IMR-90 (cell line): ENCODE measurements at regions not wholly inside any gene's neighbourhood (a gene's known extent, or its start where the extent isn't known, plus 50 kb on each side); places are given as distances from the start of the nearest gene placed in this dataset.

ENCODE experiments used
- ATAC-seq: fragments of 200-7000 bp; cut with Tn5 transposase; 2 replicates; pipeline ENCODE4 v1.9.1; 2020; ENCODE audit warnings: low read depth, mild to moderate bottlenecking, moderate library complexity
- BruUV-seq: library from RNA; stranded (reverse); fragments of 400-500 nt; replicated peaks from 2 replicates; lab custom pipeline; 2021; lab: Mats Ljungman, UMichigan
- CTCF ChIA-PET: fragments of 300-600 bp; formaldehyde crosslinking; extraction: SDS; loops from one replicate; lab custom pipeline; 2021; ENCODE audit warnings: antibody characterized with exemption; lab: Yijun Ruan, JAX
- POLR2A ChIA-PET: fragments of 300-600 bp; sonication (Branson Sonifier 250); formaldehyde crosslinking; loops from one replicate; lab custom pipeline; 2022; ENCODE audit warnings: antibody characterized with exemption; ENCODE audit not compliant: unreplicated experiment; lab: Charles Lee
- DNase-seq: peaks from one replicate; pipeline ENCODE4 v3.0.0; 2013
- H2AFZ ChIP-seq: replicated peaks from 2 replicates; pipeline ENCODE3; 2013; ENCODE audit warnings: low read length, mild to moderate bottlenecking; ENCODE audit not compliant: poor library complexity
- H2AK5ac ChIP-seq: 2 replicates; pipeline ENCODE4 v1.6.1; 2013; ENCODE audit warnings: low read depth, low read length, inconsistent platforms
- H2AK9ac ChIP-seq: replicated peaks from 2 replicates; pipeline ENCODE3; 2013; ENCODE audit warnings: mild to moderate bottlenecking, low read depth, low read length, moderate library complexity; ENCODE audit not compliant: poor library complexity
- H2BK120ac ChIP-seq: 2 replicates; pipeline ENCODE4 v1.6.1; 2013; ENCODE audit warnings: low read depth, low read length, inconsistent platforms
- H2BK15ac ChIP-seq: 3 replicates; pipeline ENCODE4 v1.6.1; 2013; ENCODE audit warnings: low read depth, low read length, inconsistent platforms
- H2BK20ac ChIP-seq: 2 replicates; pipeline ENCODE4 v1.6.1; 2013; ENCODE audit warnings: low read depth, mild to moderate bottlenecking, inconsistent platforms, low read length, moderate library complexity
- H2BK5ac ChIP-seq: 2 replicates; pipeline ENCODE4 v1.6.1; 2013; ENCODE audit warnings: mild to moderate bottlenecking, low read depth, low read length, inconsistent platforms; ENCODE audit not compliant: poor library complexity, severe bottlenecking
- H3K14ac ChIP-seq: replicated peaks from 2 replicates; pipeline ENCODE4 v1.6.1; 2013; ENCODE audit warnings: low read depth, low read length, inconsistent platforms
- H3K18ac ChIP-seq: 2 replicates; pipeline ENCODE4 v1.6.1; 2013; ENCODE audit warnings: low read depth, low read length, control low read depth
- H3K23ac ChIP-seq: 2 replicates; pipeline ENCODE4 v1.6.1; 2013; ENCODE audit warnings: low read depth, low read length, inconsistent platforms
- H3K27ac ChIP-seq: 2 replicates; pipeline ENCODE4 v1.5.1; 2013; ENCODE audit warnings: mild to moderate bottlenecking, control low read depth, low read length; ENCODE audit not compliant: insufficient read depth
- H3K27me3 ChIP-seq: 2 replicates; pipeline ENCODE4 v1.6.1; 2013; ENCODE audit warnings: low read length; ENCODE audit not compliant: control insufficient read depth, insufficient read depth
- H3K36me3 ChIP-seq: 2 replicates; pipeline ENCODE4 v1.6.1; 2013; ENCODE audit warnings: low read length, mixed read lengths; ENCODE audit not compliant: control insufficient read depth, insufficient read depth
- H3K4ac ChIP-seq: 2 replicates; pipeline ENCODE4 v1.6.1; 2013; ENCODE audit warnings: low read depth, low read length, inconsistent platforms
- H3K4me1 ChIP-seq: 2 replicates; pipeline ENCODE4 v1.6.1; 2013; ENCODE audit warnings: low read length, mixed read lengths; ENCODE audit not compliant: control insufficient read depth, insufficient read depth
- H3K4me2 ChIP-seq: 2 replicates; pipeline ENCODE4 v1.6.1; 2013; ENCODE audit warnings: low read depth, mild to moderate bottlenecking, control low read depth, low read length, moderate library complexity
- H3K4me3 ChIP-seq: 2 replicates; pipeline ENCODE4 v1.5.1; 2013; ENCODE audit warnings: low read depth, mild to moderate bottlenecking, control low read depth, low read length, moderate library complexity; ENCODE audit not compliant: insufficient read depth
- H3K56ac ChIP-seq: 2 replicates; pipeline ENCODE4 v1.6.1; 2013; ENCODE audit warnings: low read length, inconsistent platforms; ENCODE audit not compliant: insufficient read depth; ENCODE audit errors: extremely low read depth
- H3K79me1 ChIP-seq, 2 experiments: 2 replicates each; pipeline ENCODE4 v1.6.1; 2013; ENCODE audit warnings: low read length in 2 of 2, inconsistent platforms in 1 of 2, low read depth in 1 of 2
- H3K9ac ChIP-seq: 2 replicates; pipeline ENCODE4 v1.6.1; 2013; ENCODE audit warnings: low read depth, low read length, control low read depth
- H3K9me1 ChIP-seq: 2 replicates; pipeline ENCODE4 v1.6.1; 2013; ENCODE audit warnings: low read length, inconsistent platforms; ENCODE audit not compliant: insufficient read depth
- H3K9me3 ChIP-seq: 2 replicates; pipeline ENCODE4 v1.6.1; 2013; ENCODE audit warnings: low read length; ENCODE audit not compliant: control insufficient read depth, insufficient read depth
- H4K20me1 ChIP-seq: 2 replicates; pipeline ENCODE4 v1.6.1; 2013; ENCODE audit warnings: low read length, inconsistent platforms; ENCODE audit not compliant: insufficient read depth
- H4K5ac ChIP-seq: 2 replicates; pipeline ENCODE4 v1.6.1; 2013; ENCODE audit warnings: mild to moderate bottlenecking, low read depth, low read length, control low read depth
- H4K8ac ChIP-seq, 2 experiments: 2 replicates each; pipeline ENCODE4 v1.6.1; 2013; ENCODE audit warnings: low read depth in 2 of 2, low read length in 2 of 2, control low read depth in 1 of 2, inconsistent platforms in 1 of 2
- H4K91ac ChIP-seq: 2 replicates; pipeline ENCODE4 v1.6.1; 2013; ENCODE audit warnings: low read depth, low read length, inconsistent platforms; ENCODE audit not compliant: insufficient read depth
- RCOR1 ChIP-seq: IDR thresholded peaks from 2 replicates; pipeline ENCODE4 v1.6.1; 2012; ENCODE audit warnings: mild to moderate bottlenecking, low read length, improper control_type of control experiment; ENCODE audit not compliant: insufficient replicate concordance
- dilution Hi-C: fragments of 300-500 bp; cut with HindIII; formaldehyde crosslinking; loops from one replicate; pipeline ENCODE4 v1.14.3; 2018; ENCODE audit warnings: low sequenced_read_pairs; ENCODE audit not compliant: unreplicated experiment
- in situ Hi-C: fragments of 300-500 bp; cut with MboI; formaldehyde crosslinking; loops from 3 replicates; pipeline ENCODE4 v1.14.3; 2019; ENCODE audit warnings: low sequenced_read_pairs, inconsistent platforms, mixed read lengths
- intact Hi-C: fragments of 100-400 bp; cut with micrococcal nuclease; formaldehyde crosslinking; loops from 2 replicates; pipeline ENCODE4 v1.10.0; 2022

DNA sequence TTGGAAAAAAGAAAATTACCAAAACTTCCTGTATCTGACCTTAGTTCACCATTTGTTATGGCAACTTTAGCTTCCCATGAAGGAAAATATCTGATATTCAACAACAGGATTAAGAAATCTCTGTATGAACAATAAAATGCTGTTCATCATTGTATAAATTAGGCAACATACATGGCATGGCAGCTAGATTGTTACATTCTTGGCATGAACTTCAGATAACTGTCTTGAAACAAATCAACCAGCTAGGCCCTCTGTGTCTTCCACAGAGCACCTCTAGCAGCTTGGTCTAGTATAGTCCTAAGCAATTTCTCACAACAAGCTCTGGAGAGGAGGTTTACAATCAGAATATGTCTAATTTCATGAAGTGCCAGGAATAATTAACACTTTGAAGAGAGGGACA lies 105.4 kb upstream of the PCDH7 start:
- H3K9ac ChIP-seq: no peak overlapping the region
- no peaks in the 10 kb centered on the region for H3K4me1 ChIP-seq
- ChIA-PET CTCF (interaction anchor here (0.5 kb wide), 1 partner anchor 1956 kb away, joined by 3 read pairs; no protein-coding TSS in a partner anchor), POLR2A (no interaction called here)
- no peak overlapping the region for H2AK9ac ChIP-seq
- H3K79me1 ChIP-seq: no peaks in the 10 kb centered on the region
- no peak overlapping the region for H2BK15ac ChIP-seq
- no peak overlapping the region for H3K4ac ChIP-seq
- H3K4me3 ChIP-seq: no peak overlapping the region
- no peak overlapping the region for H4K8ac ChIP-seq
- TF ChIP-seq RCOR1: no peak
- no peak overlapping the region for H3K4me2 ChIP-seq
- no peaks in the 10 kb centered on the region for H3K27me3 ChIP-seq
- no peak overlapping the region for H4K91ac ChIP-seq
- no peak overlapping the region for H2AK5ac ChIP-seq
- H2AFZ ChIP-seq: no peak overlapping the region
- in situ Hi-C loops: no loop called here
- H3K36me3 ChIP-seq: no peaks in the 10 kb centered on the region
- no peak overlapping the region for H3K27ac ChIP-seq
- H2BK120ac ChIP-seq: no peak overlapping the region
- no peak overlapping the region for H3K18ac ChIP-seq
- no peak for ATAC-seq
- H3K9me1 ChIP-seq: no peaks in the 10 kb centered on the region
- H4K5ac ChIP-seq: no peak overlapping the region
- no peak for DNase-seq
- H4K20me1 ChIP-seq: no peaks in the 10 kb centered on the region
- H2BK20ac ChIP-seq: no peak overlapping the region
- no peaks in the 10 kb centered on the region for H3K9me3 ChIP-seq
- intact Hi-C loops: no loop called here
- no TSS peak for BruUV-seq
- H2BK5ac ChIP-seq: no peak overlapping the region
- H3K56ac ChIP-seq: no peak overlapping the region
- H3K23ac ChIP-seq: no peak overlapping the region
- H3K14ac ChIP-seq: no peak overlapping the region
- dilution Hi-C loops: no loop called here
